Ascending aorta (tissue), 2 donors: ENCODE measurements at regions not wholly inside any gene's neighbourhood (a gene's known extent, or its start where the extent isn't known, plus 50 kb on each side); places are given as distances from the start of the nearest gene placed in this dataset.

Source experiments
- DNase-seq, 2 donors: peaks; one replicate each; pipeline ENCODE4 v3.0.0-alpha.2; 2019; ENCODE audit warnings: low spot score in 2 of 2
- H3K27ac ChIP-seq, 2 donors: fragments of 200-600 bp; sonication (generic); one replicate each; pipeline ENCODE4 v1.5.1; 2016 to 2017; ENCODE audit warnings: mild to moderate bottlenecking in 1 of 2
- H3K27me3 ChIP-seq: fragments of 200-600 bp; sonication (generic); one replicate; pipeline ENCODE4 v1.5.1; 2017
- H3K36me3 ChIP-seq, 2 donors: fragments of 200-600 bp; sonication (generic); one replicate each; pipeline ENCODE4 v1.5.1; 2016
- H3K4me1 ChIP-seq, 2 donors: fragments of 200-600 bp; sonication (generic); one replicate each; pipeline ENCODE4 v1.5.1; 2016 to 2017; ENCODE audit warnings: mild to moderate bottlenecking in 1 of 2
- H3K4me3 ChIP-seq, 2 donors: fragments of 200-600 bp; sonication (generic); one replicate each; pipeline ENCODE4 v1.5.1; 2016 to 2017; ENCODE audit warnings: mild to moderate bottlenecking in 1 of 2
- H3K9me3 ChIP-seq, 2 donors: fragments of 200-600 bp; sonication (generic); one replicate each; pipeline ENCODE4 v1.5.1; 2016
- CTCF ChIP-seq, 3 experiments: fragments of 200-600 bp in 2 of 3; fragments of 450-650 bp in 1 of 3; sonication (generic) in 2 of 3; IDR thresholded peaks; one replicate each; pipeline ENCODE4 v1.5.1; 2016 to 2019; ENCODE audit warnings: antibody characterized with exemption in 3 of 3, mild to moderate bottlenecking in 1 of 3, moderate library complexity in 1 of 3
- intact Hi-C: fragments of 100-400 bp; cut with DNase I; formaldehyde crosslinking; loops from one replicate; pipeline ENCODE4 v1.15.1; 2023

GRCh38 chr7:26066736-26067135 lies 85.3 kb upstream of the NFE2L3 start:
- no peaks in the 10 kb centered on the region for H3K4me1 ChIP-seq
- intact Hi-C loops = no loop called here
- H3K9me3 ChIP-seq = no peaks in the 10 kb centered on the region
- no peaks in the 10 kb centered on the region for H3K27me3 ChIP-seq
- H3K4me3 ChIP-seq = no peak overlapping the region
- no peaks in the 10 kb centered on the region for H3K36me3 ChIP-seq
- H3K27ac ChIP-seq = no peak overlapping the region
- TF ChIP-seq CTCF (IDR thresholded peaks at IDR 0.05) = no peak
- no peak for DNase-seq

GRCh38 chr7:26070290-26070689 lies 81.7 kb upstream of the NFE2L3 start:
- no peak overlapping the region for H3K27ac ChIP-seq
- TF ChIP-seq CTCF (IDR thresholded peaks at IDR 0.05) = no peak
- no peaks in the 10 kb centered on the region for H3K36me3 ChIP-seq
- H3K27me3 ChIP-seq = no peaks in the 10 kb centered on the region
- H3K9me3 ChIP-seq = no peaks in the 10 kb centered on the region
- no peak overlapping the region for H3K4me3 ChIP-seq
- no peaks in the 10 kb centered on the region for H3K4me1 ChIP-seq
- DNase-seq = no peak
- intact Hi-C loops = no loop called here

GRCh38 chr7:26071622-26072456 lies 80.2 kb upstream of the NFE2L3 start:
- no peaks in the 10 kb centered on the region for H3K9me3 ChIP-seq
- H3K27me3 ChIP-seq = no peaks in the 10 kb centered on the region
- intact Hi-C loops = no loop called here
- H3K27ac ChIP-seq = no peak overlapping the region
- TF ChIP-seq CTCF (IDR thresholded peaks at IDR 0.05) = no peak
- no peak overlapping the region for H3K4me3 ChIP-seq
- H3K36me3 ChIP-seq = no peaks in the 10 kb centered on the region
- H3K4me1 ChIP-seq = no peaks in the 10 kb centered on the region
- DNase-seq = no peak

- no peak for DNase-seq
- H3K36me3 ChIP-seq = no peaks in the 10 kb centered on the region
- no peak for TF ChIP-seq CTCF (IDR thresholded peaks at IDR 0.05)
- no peaks in the 10 kb centered on the region for H3K4me1 ChIP-seq
- no peak overlapping the region for H3K4me3 ChIP-seq
- H3K27ac ChIP-seq = no peak overlapping the region
- intact Hi-C loops = no loop called here
- no peaks in the 10 kb centered on the region for H3K27me3 ChIP-seq
- H3K9me3 ChIP-seq = no peaks in the 10 kb centered on the region
Observed at GRCh38 chr7:26073041-26073440, 79.0 kb upstream of the NFE2L3 start.

DNA sequence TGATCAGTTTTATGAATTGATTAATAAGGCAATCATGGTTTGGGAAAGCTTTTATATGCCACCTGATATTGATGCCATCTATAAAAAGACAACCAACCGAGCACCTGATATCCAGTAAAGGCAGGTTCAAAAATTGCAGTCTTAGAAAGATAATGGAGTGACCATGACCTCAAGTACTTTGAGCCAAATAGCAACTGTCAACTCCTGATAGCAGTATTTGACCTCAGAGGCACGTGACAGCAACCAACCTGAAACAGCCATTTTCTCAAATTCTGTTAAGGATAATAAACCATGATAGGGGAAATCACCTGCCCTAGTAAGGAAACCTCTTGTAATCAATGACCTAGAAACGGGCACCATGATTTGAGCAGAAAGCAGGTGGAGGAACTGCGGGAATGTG lies 77.1 kb upstream of the NFE2L3 start:
- TF ChIP-seq CTCF (IDR thresholded peaks at IDR 0.05) = no peak
- intact Hi-C loops = no loop called here

More for the DNA sequence above, 77.1 kb upstream of the NFE2L3 start:
- H3K27ac ChIP-seq = no peak overlapping the region
- no peaks in the 10 kb centered on the region for H3K36me3 ChIP-seq
- no peak overlapping the region for H3K4me3 ChIP-seq
- no peaks in the 10 kb centered on the region for H3K9me3 ChIP-seq
- no peaks in the 10 kb centered on the region for H3K27me3 ChIP-seq
- no peaks in the 10 kb centered on the region for H3K4me1 ChIP-seq
- DNase-seq = no peak
